HG03460 (cell line): ENCODE measurements at regions not wholly inside any gene's neighbourhood (a gene's known extent, or its start where the extent isn't known, plus 50 kb on each side); places are given as distances from the start of the nearest gene placed in this dataset.
A peak's percentile ranks its signal among the peaks of the same experiment; 100 is the strongest.

ENCODE experiments used
- ATAC-seq: cut with Tn5 transposase; IDR thresholded peaks from one replicate; pipeline ENCODE4 v1.9.1; 2021; ENCODE audit not compliant: unreplicated experiment

- ATAC-seq = no peak
These were observed 2387.7 kb upstream of the TENM3 start for GRCh38 chr4:179855469-179855868.

- ATAC-seq = no peak
These were observed 2385.0 kb upstream of the TENM3 start for GRCh38 chr4:179858221-179858620.

GRCh38 chr4:179867300-179867878, 2375.8 kb upstream of the TENM3 start:
- peak; percentile 99 for ATAC-seq

GRCh38 chr4:179871726-179872125, 2371.5 kb upstream of the TENM3 start:
- no peak for ATAC-seq

GRCh38 chr4:179872755-179873154, 2370.4 kb upstream of the TENM3 start:
- no peak for ATAC-seq

GRCh38 chr4:179880756-179881155, 2362.4 kb upstream of the TENM3 start:
- no peak for ATAC-seq

- no peak for ATAC-seq
These were observed 2349.0 kb upstream of the TENM3 start for GRCh38 chr4:179894066-179894778.

- no peak for ATAC-seq
These were observed 2323.6 kb upstream of the TENM3 start for GRCh38 chr4:179919587-179919986.

- ATAC-seq = no peak
These were observed 2315.7 kb upstream of the TENM3 start for GRCh38 chr4:179927473-179927872.

GRCh38 chr4:179941911-179942310, 2301.3 kb upstream of the TENM3 start:
- ATAC-seq = no peak

GRCh38 chr4:179976777-179977176, 2266.4 kb upstream of the TENM3 start:
- no peak for ATAC-seq

- ATAC-seq = no peak
These were observed 2265.8 kb upstream of the TENM3 start for GRCh38 chr4:179977378-179977777.

- no peak for ATAC-seq
These were observed 2262.0 kb upstream of the TENM3 start for GRCh38 chr4:179981161-179981560.

- peak; percentile 99 for ATAC-seq
These were observed 2253.2 kb upstream of the TENM3 start for GRCh38 chr4:179989975-179990374.

GRCh38 chr4:180009316-180009715, 2233.9 kb upstream of the TENM3 start:
- no peak for ATAC-seq

- ATAC-seq = no peak
These were observed 2214.5 kb upstream of the TENM3 start for GRCh38 chr4:180028682-180029081.

GRCh38 chr4:180031330-180031729, 2211.9 kb upstream of the TENM3 start:
- no peak for ATAC-seq

- ATAC-seq = no peak
These were observed 2201.6 kb upstream of the TENM3 start for GRCh38 chr4:180041576-180041975.

- ATAC-seq = no peak
These were observed 2190.6 kb upstream of the TENM3 start for GRCh38 chr4:180052629-180053028.

GRCh38 chr4:180054291-180054690, 2188.9 kb upstream of the TENM3 start:
- no peak for ATAC-seq

GRCh38 chr4:180057299-180057721, 2185.9 kb upstream of the TENM3 start:
- no peak for ATAC-seq

- ATAC-seq = peak; percentile 64
These were observed 2185.1 kb upstream of the TENM3 start for GRCh38 chr4:180057891-180058671.
